Neuronal stem cell (in vitro differentiated cells): ENCODE measurements at regions not wholly inside any gene's neighbourhood (a gene's known extent, or its start where the extent isn't known, plus 50 kb on each side); places are given as distances from the start of the nearest gene placed in this dataset.

Experiments used
- DNase-seq: peaks from one replicate; pipeline ENCODE4 v3.0.0-alpha.2; 2013; ENCODE audit warnings: low spot score
- H2AFZ ChIP-seq: one replicate; pipeline ENCODE4 v1.6.1; 2013; ENCODE audit warnings: mild to moderate bottlenecking, low read length, inconsistent platforms
- H2AK5ac ChIP-seq: 2 replicates; pipeline ENCODE4 v1.6.1; 2013; ENCODE audit warnings: low read depth, mild to moderate bottlenecking, inconsistent platforms, low read length, moderate library complexity, mixed read lengths
- H2BK120ac ChIP-seq: 2 replicates; pipeline ENCODE4 v1.6.1; 2013; ENCODE audit warnings: low read depth, mild to moderate bottlenecking, inconsistent platforms, low read length, moderate library complexity, mixed read lengths
- H2BK12ac ChIP-seq: one replicate; pipeline ENCODE4 v1.6.1; 2013; ENCODE audit warnings: low read length, inconsistent platforms
- H2BK15ac ChIP-seq: 2 replicates; pipeline ENCODE4 v1.6.1; 2013; ENCODE audit warnings: mild to moderate bottlenecking, low read length, inconsistent platforms, mixed read lengths
- H2BK5ac ChIP-seq: one replicate; pipeline ENCODE4 v1.6.1; 2013; ENCODE audit warnings: inconsistent platforms, mild to moderate bottlenecking, low read length, moderate library complexity
- H3K14ac ChIP-seq: one replicate; pipeline ENCODE4 v1.6.1; 2013; ENCODE audit warnings: low read length, inconsistent platforms
- H3K18ac ChIP-seq: 2 replicates; pipeline ENCODE4 v1.6.1; 2013; ENCODE audit warnings: low read length, inconsistent platforms
- H3K23ac ChIP-seq: 2 replicates; pipeline ENCODE4 v1.6.1; 2013; ENCODE audit warnings: low read depth, mild to moderate bottlenecking, mixed read lengths, low read length, inconsistent platforms; ENCODE audit not compliant: poor library complexity
- H3K27ac ChIP-seq: replicated peaks from 3 replicates; pipeline ENCODE4 v1.5.1; 2013; ENCODE audit warnings: low read length, inconsistent platforms
- H3K27me3 ChIP-seq, 3 experiments: 2 replicates each; pipeline ENCODE4 v1.6.1; 2013; ENCODE audit warnings: low read length in 3 of 3, mild to moderate bottlenecking in 2 of 3, inconsistent platforms in 1 of 3, low read depth in 1 of 3, mixed read lengths in 1 of 3, moderate library complexity in 1 of 3; ENCODE audit not compliant: control insufficient read depth in 3 of 3, insufficient read depth in 3 of 3
- H3K36me3 ChIP-seq, 2 donors: replicated peaks in 1 of 2; 2 replicates each; pipeline ENCODE4 v1.6.1; 2013; ENCODE audit warnings: low read length in 2 of 2; ENCODE audit not compliant: control insufficient read depth in 2 of 2, insufficient read depth in 2 of 2
- H3K4ac ChIP-seq: 2 replicates; pipeline ENCODE4 v1.6.1; 2013; ENCODE audit warnings: inconsistent platforms, mild to moderate bottlenecking, low read length, moderate library complexity
- H3K4me1 ChIP-seq, 2 donors: 1 replicate in 1 of 2; 2 replicates in 1 of 2; pipeline ENCODE4 v1.6.1; 2013; ENCODE audit warnings: low read length in 2 of 2, low read depth in 1 of 2; ENCODE audit not compliant: control insufficient read depth in 2 of 2, insufficient read depth in 1 of 2
- H3K4me2 ChIP-seq: one replicate; pipeline ENCODE4 v1.6.1; 2013; ENCODE audit warnings: mild to moderate bottlenecking, low read length, inconsistent platforms; ENCODE audit not compliant: insufficient read depth, poor library complexity, severe bottlenecking
- H3K4me3 ChIP-seq, 2 donors: 2 replicates each; pipeline ENCODE4 v1.5.1; 2013; ENCODE audit warnings: low read length in 2 of 2, mild to moderate bottlenecking in 2 of 2, inconsistent platforms in 1 of 2, moderate library complexity in 1 of 2
- H3K79me1 ChIP-seq: one replicate; pipeline ENCODE4 v1.6.1; 2013; ENCODE audit warnings: low read depth, mild to moderate bottlenecking, inconsistent platforms, low read length, moderate library complexity
- H3K9ac ChIP-seq: one replicate; pipeline ENCODE4 v1.6.1; 2013; ENCODE audit warnings: mild to moderate bottlenecking, low read depth, low read length, inconsistent platforms; ENCODE audit not compliant: poor library complexity
- H3K9me3 ChIP-seq, 2 donors: replicated peaks in 1 of 2; 2 replicates each; pipeline versions ENCODE3 to v1.6.1; 2013; ENCODE audit warnings: low read length in 2 of 2, mild to moderate bottlenecking in 2 of 2, inconsistent platforms in 1 of 2, low read depth in 1 of 2, mixed read lengths in 1 of 2, moderate library complexity in 1 of 2; ENCODE audit not compliant: control insufficient read depth in 2 of 2, insufficient read depth in 1 of 2
- H4K8ac ChIP-seq: one replicate; pipeline ENCODE4 v1.6.1; 2013; ENCODE audit warnings: low read depth, mild to moderate bottlenecking, inconsistent platforms, low read length, moderate library complexity
- H4K91ac ChIP-seq: one replicate; pipeline ENCODE4 v1.6.1; 2013; ENCODE audit warnings: low read length, low read depth, mild to moderate bottlenecking, inconsistent platforms; ENCODE audit not compliant: poor library complexity
- WGBS, 2 donors: extraction: QIAGEN DNeasy Blood & Tissue Kit; methylation state at CpG; one replicate each; pipeline ENCODE4 v1.1.7; 2013; ENCODE audit warnings: missing lambda C conversion rate in 2 of 2, mixed read lengths in 1 of 2; ENCODE audit not compliant: insufficient read length in 2 of 2, insufficient replicate concordance in 1 of 2; ENCODE audit errors: extremely low coverage in 2 of 2; 5-methylcytosine and 5-hydroxymethylcytosine counted together

- Histone ChIP-seq H3K4ac (no peak overlapping the region), H3K18ac (no peak overlapping the region), H3K36me3 (no peaks in the 10 kb centered on the region), H3K9ac (no peak overlapping the region), H3K4me2 (no peak overlapping the region), H3K27me3 (no peaks in the 10 kb centered on the region), H4K8ac (no peak overlapping the region), H3K23ac (no peak overlapping the region), H3K4me1 (peaks cover 9 to 23% of the 10 kb centered on the region in 2 donors), H2AFZ (peak overlapping the region; percentile 35), H2AK5ac (no peak overlapping the region), H2BK12ac (no peak overlapping the region), H2BK120ac (no peak overlapping the region), H3K79me1 (no peaks in the 10 kb centered on the region), H2BK15ac (no peak overlapping the region), H3K9me3 (no peaks in the 10 kb centered on the region), H3K14ac (no peak overlapping the region), H3K4me3 (no peak overlapping the region), H4K91ac (no peak overlapping the region), H3K27ac (no peak overlapping the region), H2BK5ac (no peak overlapping the region)
- no CpG with 5 or more reads among the region's 11 CpGs for WGBS, 2 donors
- no peak for DNase-seq
Measured at GRCh38 chr21:43325968-43326715, 100.8 kb downstream of the SIK1 start.

- H3K4me2 ChIP-seq = no peak overlapping the region
- H3K27me3 ChIP-seq = no peaks in the 10 kb centered on the region
- H3K4ac ChIP-seq = peak overlapping the region; percentile 55
- DNase-seq = no peak
- peak overlapping the region; percentile 85 for H2BK12ac ChIP-seq
- H2AK5ac ChIP-seq = peak overlapping the region; percentile 79
- H3K4me1 ChIP-seq = peaks cover 9 to 20% of the 10 kb centered on the region in 2 donors
- no peak overlapping the region for H3K4me3 ChIP-seq
- no peak overlapping the region for H4K91ac ChIP-seq
- WGBS, 2 donors = no CpG with 5 or more reads among the region's 5 CpGs
- H3K9me3 ChIP-seq = peaks cover 0 to 1% of the 10 kb centered on the region in 2 donors
- no peak overlapping the region for H2BK120ac ChIP-seq
- peaks cover 1% of the 10 kb centered on the region for H3K79me1 ChIP-seq
- no peak overlapping the region for H2AFZ ChIP-seq
- no peak overlapping the region for H3K23ac ChIP-seq
- peak overlapping the region; percentile 79 for H2BK15ac ChIP-seq
- no peaks in the 10 kb centered on the region for H3K36me3 ChIP-seq
- H3K27ac ChIP-seq = no peak overlapping the region
- H3K18ac ChIP-seq = peak overlapping the region; percentile 66
- no peak overlapping the region for H3K9ac ChIP-seq
- peak overlapping the region; percentile 27 for H4K8ac ChIP-seq
- peak overlapping the region; percentile 73 for H3K14ac ChIP-seq
- peak overlapping the region; percentile 85 for H2BK5ac ChIP-seq
Measured at GRCh38 chr21:43325036-43325435, 101.9 kb downstream of the SIK1 start.

GRCh38 chr21:43324596-43324995, 102.3 kb downstream of the SIK1 start:
- DNase-seq = no peak
- Histone ChIP-seq H3K18ac (peak overlapping the region; percentile 66), H3K4ac (peak overlapping the region; percentile 55), H3K9ac (no peak overlapping the region), H3K4me1 (peaks cover 9 to 23% of the 10 kb centered on the region in 2 donors), H3K79me1 (peaks cover 1% of the 10 kb centered on the region), H2BK12ac (no peak overlapping the region), H3K23ac (no peak overlapping the region), H4K91ac (no peak overlapping the region), H2AFZ (peak overlapping the region; percentile 69), H4K8ac (no peak overlapping the region), H2AK5ac (peak overlapping the region; percentile 79), H3K27ac (no peak overlapping the region), H3K27me3 (peaks cover 0 to 3% (median 0%) of the 10 kb centered on the region in 3 experiments), H3K36me3 (no peaks in the 10 kb centered on the region), H2BK5ac (peak overlapping the region; percentile 85), H3K4me2 (no peak overlapping the region), H2BK120ac (no peak overlapping the region), H2BK15ac (peak overlapping the region; percentile 1), H3K4me3 (no peak overlapping the region), H3K14ac (peak overlapping the region; percentile 73), H3K9me3 (peaks cover 0 to 1% of the 10 kb centered on the region in 2 donors)
- WGBS, 2 donors = no CpG with 5 or more reads among the region's 14 CpGs

DNA sequence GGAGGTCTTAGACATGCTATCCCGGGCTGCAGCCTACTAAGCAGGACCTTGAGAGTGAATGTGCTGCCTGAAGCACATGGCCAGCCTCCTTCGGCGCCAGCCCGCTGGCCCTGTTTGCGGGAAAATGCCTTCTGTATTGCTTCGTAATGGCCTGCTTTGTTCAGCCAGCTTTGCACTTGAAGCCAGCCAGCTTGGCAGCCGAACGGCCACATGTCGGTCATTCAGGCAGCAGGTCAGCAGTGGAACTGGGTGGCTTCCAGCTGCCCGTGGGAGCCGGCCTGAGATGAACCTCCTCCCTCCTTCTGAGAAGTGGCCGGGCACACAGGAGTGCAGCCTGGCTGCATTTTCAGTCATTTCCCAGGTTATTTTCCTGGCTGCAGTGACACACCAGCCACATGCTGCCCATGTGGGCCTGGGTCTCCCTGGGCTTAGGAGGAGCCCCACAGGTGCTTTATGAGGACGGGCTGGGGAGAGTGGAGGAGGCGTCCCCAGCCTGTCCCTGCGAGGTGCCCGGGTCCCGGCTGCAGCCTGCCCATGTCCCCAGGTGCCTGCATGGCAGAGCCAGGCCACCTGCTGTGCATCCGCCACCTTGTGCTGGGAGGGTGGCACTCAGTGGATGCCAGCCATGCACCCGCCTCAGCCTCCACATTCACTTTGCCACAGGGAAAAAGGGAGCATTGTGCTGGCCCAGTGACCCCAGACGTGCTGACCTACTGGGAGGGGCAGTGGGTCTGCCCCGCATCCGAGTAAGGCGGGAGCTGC, 103.5 kb downstream of the SIK1 start:
- H3K9me3 ChIP-seq = peaks cover under 1 to 4% of the 10 kb centered on the region in 2 donors
- peak overlapping the region; percentile 60 for H3K14ac ChIP-seq
- no peak overlapping the region for H2BK120ac ChIP-seq
- H3K79me1 ChIP-seq = peaks cover 1% of the 10 kb centered on the region
- no peak overlapping the region for H3K4me2 ChIP-seq
- no peak overlapping the region for H2AFZ ChIP-seq
- H4K8ac ChIP-seq = no peak overlapping the region
- H3K27me3 ChIP-seq = peaks cover 0 to 3% (median 0%) of the 10 kb centered on the region in 3 experiments
- H3K36me3 ChIP-seq = no peaks in the 10 kb centered on the region
- H3K9ac ChIP-seq = no peak overlapping the region
- peak overlapping the region; percentile 76 for H3K23ac ChIP-seq
- H2BK5ac ChIP-seq = peak overlapping the region; percentile 27
- H3K4me1 ChIP-seq = peaks cover 11 to 26% of the 10 kb centered on the region in 2 donors
- H3K27ac ChIP-seq = no peak overlapping the region
- DNase-seq = no peak
- peak overlapping the region; percentile 79 for H2AK5ac ChIP-seq
- no peak overlapping the region for H4K91ac ChIP-seq
- peak overlapping the region; percentile 35 for H2BK15ac ChIP-seq
- no peak overlapping the region for H2BK12ac ChIP-seq
- H3K4ac ChIP-seq = peak overlapping the region; percentile 37
- H3K4me3 ChIP-seq = no peak overlapping the region
- H3K18ac ChIP-seq = peak overlapping the region; percentile 80
- WGBS, 2 donors = no CpG with 5 or more reads among the region's 23 CpGs
